Testis (tissue), 2 donors: ENCODE measurements at regions not wholly inside any gene's neighbourhood (a gene's known extent, or its start where the extent isn't known, plus 50 kb on each side); places are given as distances from the start of the nearest gene placed in this dataset.

Experiments
- DNase-seq: peaks from one replicate; pipeline ENCODE4 v3.0.0-alpha.2; 2019
- H3K27ac ChIP-seq, 2 donors: fragments of 200-600 bp; sonication (generic); one replicate each; pipeline ENCODE4 v1.5.1; 2019
- H3K27me3 ChIP-seq: fragments of 200-600 bp; sonication (generic); one replicate; pipeline ENCODE4 v1.5.1; 2019
- H3K36me3 ChIP-seq: fragments of 200-600 bp; sonication (generic); one replicate; pipeline ENCODE4 v1.5.1; 2017; ENCODE audit warnings: low read depth; ENCODE audit errors: missing control alignments
- H3K4me1 ChIP-seq: fragments of 200-600 bp; sonication (generic); one replicate; pipeline ENCODE4 v1.5.1; 2019
- H3K4me3 ChIP-seq, 2 donors: fragments of 200-600 bp; sonication (generic); one replicate each; pipeline ENCODE4 v1.5.1; 2017 to 2019
- H3K9me3 ChIP-seq: fragments of 200-600 bp; sonication (generic); one replicate; pipeline ENCODE4 v1.5.1; 2017
- POLR2A ChIP-seq: fragments of 450-650 bp; IDR thresholded peaks from one replicate; pipeline ENCODE4 v1.6.1; 2017; ENCODE audit warnings: antibody characterized with exemption, mild to moderate bottlenecking, moderate library complexity
- WGBS, 2 donors: methylation state at CpG; one replicate each; pipeline ENCODE4 v1.1.5; 2018; 5-methylcytosine and 5-hydroxymethylcytosine counted together
- intact Hi-C: fragments of 100-400 bp; cut with DNase I; formaldehyde crosslinking; loops from one replicate; pipeline ENCODE4 v1.15.1; 2023; ENCODE audit warnings: low total_unique reads
- TF ChIP-seq, protein P1 (sequence below), 3 experiments: fragments of 450-650 bp in 2 of 3; fragments of 200-600 bp in 1 of 3; sonication (generic) in 1 of 3; IDR thresholded peaks; one replicate each; pipeline ENCODE4 v1.5.1; 2016 to 2019; ENCODE audit warnings: antibody characterized with exemption in 3 of 3, mild to moderate bottlenecking in 2 of 3, moderate library complexity in 1 of 3

DNA sequence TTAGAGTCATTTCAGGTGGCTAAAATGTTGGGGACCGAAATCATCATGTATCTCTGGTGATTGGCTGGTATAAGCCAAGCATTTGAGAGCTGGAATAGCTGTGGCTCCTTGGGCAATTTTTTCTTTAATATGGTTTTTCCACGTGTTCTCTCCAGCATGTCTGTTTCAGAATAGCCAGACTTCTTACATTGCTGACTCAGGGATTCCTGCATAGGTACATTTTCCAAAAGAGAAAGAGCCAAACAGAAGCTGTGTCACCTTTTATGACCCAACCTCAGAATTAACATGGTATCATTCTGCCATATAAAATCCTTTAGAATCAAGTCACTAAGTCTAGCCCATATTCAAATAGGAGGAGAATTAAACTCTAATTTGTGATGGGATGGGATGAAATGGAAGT is 74.8 kb upstream of the TSLP start:
- no peaks in the 10 kb centered on the region for H3K36me3 ChIP-seq
- H3K4me3 ChIP-seq: no peak overlapping the region
- no peaks in the 10 kb centered on the region for H3K9me3 ChIP-seq
- no peak for DNase-seq
- H3K4me1 ChIP-seq: no peaks in the 10 kb centered on the region
- intact Hi-C loops: no loop called here
- WGBS, 2 donors: 67 to 69% methylated on average over 2 of the region's 2 CpGs
- no peak overlapping the region for H3K27ac ChIP-seq
- TF ChIP-seq POLR2A: no peak
- TF ChIP-seq, protein P1, sequence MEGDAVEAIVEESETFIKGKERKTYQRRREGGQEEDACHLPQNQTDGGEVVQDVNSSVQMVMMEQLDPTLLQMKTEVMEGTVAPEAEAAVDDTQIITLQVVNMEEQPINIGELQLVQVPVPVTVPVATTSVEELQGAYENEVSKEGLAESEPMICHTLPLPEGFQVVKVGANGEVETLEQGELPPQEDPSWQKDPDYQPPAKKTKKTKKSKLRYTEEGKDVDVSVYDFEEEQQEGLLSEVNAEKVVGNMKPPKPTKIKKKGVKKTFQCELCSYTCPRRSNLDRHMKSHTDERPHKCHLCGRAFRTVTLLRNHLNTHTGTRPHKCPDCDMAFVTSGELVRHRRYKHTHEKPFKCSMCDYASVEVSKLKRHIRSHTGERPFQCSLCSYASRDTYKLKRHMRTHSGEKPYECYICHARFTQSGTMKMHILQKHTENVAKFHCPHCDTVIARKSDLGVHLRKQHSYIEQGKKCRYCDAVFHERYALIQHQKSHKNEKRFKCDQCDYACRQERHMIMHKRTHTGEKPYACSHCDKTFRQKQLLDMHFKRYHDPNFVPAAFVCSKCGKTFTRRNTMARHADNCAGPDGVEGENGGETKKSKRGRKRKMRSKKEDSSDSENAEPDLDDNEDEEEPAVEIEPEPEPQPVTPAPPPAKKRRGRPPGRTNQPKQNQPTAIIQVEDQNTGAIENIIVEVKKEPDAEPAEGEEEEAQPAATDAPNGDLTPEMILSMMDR (IDR thresholded peaks at IDR 0.05): no peak
- H3K27me3 ChIP-seq: no peaks in the 10 kb centered on the region

DNA sequence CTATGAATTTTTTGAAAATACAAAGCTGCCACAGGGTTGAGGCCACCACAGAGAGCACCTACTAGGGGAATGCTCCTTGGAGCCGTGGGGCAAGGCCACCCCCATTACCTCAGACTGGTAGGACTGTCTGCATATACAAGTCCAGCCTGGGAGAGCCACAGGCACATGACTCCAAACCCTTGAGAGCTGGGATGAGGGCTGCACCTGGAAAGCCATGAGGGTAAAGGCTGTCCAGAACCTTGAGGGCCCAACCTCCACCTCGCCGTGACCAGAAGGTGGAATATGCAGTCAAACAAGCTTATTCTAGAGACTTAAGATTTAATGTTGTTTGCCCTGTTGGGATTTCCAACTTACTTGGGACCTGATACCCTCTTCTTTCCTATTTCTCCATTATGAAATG is 69.5 kb upstream of the TSLP start:
- no peak overlapping the region for H3K4me3 ChIP-seq
- no peaks in the 10 kb centered on the region for H3K27me3 ChIP-seq
- no peak for TF ChIP-seq POLR2A
- TF ChIP-seq, protein P1 (IDR thresholded peaks at IDR 0.05): no peak
- no peaks in the 10 kb centered on the region for H3K36me3 ChIP-seq
- no peak overlapping the region for H3K27ac ChIP-seq
- no peaks in the 10 kb centered on the region for H3K9me3 ChIP-seq
- intact Hi-C loops: no loop called here
- no peak for DNase-seq
- WGBS, 2 donors: 82 to 86% methylated on average over 3 of the region's 3 CpGs
- H3K4me1 ChIP-seq: no peaks in the 10 kb centered on the region

GRCh38 chr5:111003623-111004022 is 67.9 kb upstream of the TSLP start:
- H3K27ac ChIP-seq: no peak overlapping the region
- H3K27me3 ChIP-seq: no peaks in the 10 kb centered on the region
- no peak for TF ChIP-seq POLR2A
- TF ChIP-seq, protein P1 (IDR thresholded peaks at IDR 0.05): no peak
- no peaks in the 10 kb centered on the region for H3K9me3 ChIP-seq
- WGBS, 2 donors: 76 to 90% methylated on average over 1 of the region's 1 CpG
- no peaks in the 10 kb centered on the region for H3K4me1 ChIP-seq
- H3K4me3 ChIP-seq: no peak overlapping the region
- intact Hi-C loops: no loop called here
- no peak for DNase-seq
- no peaks in the 10 kb centered on the region for H3K36me3 ChIP-seq

DNA sequence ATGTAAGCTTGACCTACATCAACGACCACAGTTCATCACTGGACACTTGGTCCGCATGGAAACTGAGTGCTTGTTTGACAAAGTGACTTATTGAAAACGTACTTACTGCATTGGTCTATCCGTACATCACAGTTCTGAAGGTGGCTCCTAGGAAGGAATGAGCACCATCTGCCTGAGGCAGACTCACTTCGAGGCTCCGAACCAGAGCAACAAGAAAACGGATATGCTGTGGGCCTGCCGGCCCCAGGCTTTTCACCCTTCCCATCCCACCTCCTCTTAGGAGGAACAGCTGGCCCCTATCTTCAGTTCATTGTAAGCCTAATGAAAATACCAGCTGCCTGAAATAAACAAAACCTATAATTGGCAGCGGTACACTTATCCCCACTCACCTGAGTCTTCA is 67.2 kb upstream of the TSLP start:
- Histone ChIP-seq H3K36me3 (no peaks in the 10 kb centered on the region), H3K4me1 (no peaks in the 10 kb centered on the region), H3K27ac (no peak overlapping the region), H3K9me3 (no peaks in the 10 kb centered on the region), H3K4me3 (no peak overlapping the region), H3K27me3 (no peaks in the 10 kb centered on the region)
- TF ChIP-seq, protein P1 (IDR thresholded peaks at IDR 0.05): no peak
- TF ChIP-seq POLR2A: no peak
- intact Hi-C loops: no loop called here
- DNase-seq: no peak
- WGBS, 2 donors: 53 to 74% methylated on average over 9 of the region's 9 CpGs

DNA sequence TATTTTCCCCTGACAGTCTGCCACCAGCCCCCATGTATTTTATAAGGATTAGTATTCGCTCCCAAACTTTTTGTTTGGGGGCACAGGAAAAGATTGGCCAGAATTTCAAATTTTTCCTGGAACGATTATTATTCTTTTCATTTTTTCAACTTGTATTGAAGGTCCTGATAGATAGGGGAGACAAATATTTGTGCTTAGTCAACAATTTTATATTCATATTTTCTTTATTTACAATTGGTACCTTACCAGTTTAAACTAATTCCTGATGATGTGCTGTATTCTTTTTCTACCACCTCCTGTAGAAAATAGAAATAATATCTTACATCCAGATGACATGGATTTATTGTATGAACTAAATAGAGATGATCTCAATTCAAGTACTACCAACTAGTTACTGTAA is 60.7 kb upstream of the TSLP start:
- no peak overlapping the region for H3K4me3 ChIP-seq
- H3K4me1 ChIP-seq: no peaks in the 10 kb centered on the region
- 82 to 92% methylated on average over 2 of the region's 2 CpGs for WGBS, 2 donors
- no peak for DNase-seq
- TF ChIP-seq POLR2A: no peak
- TF ChIP-seq, protein P1 (IDR thresholded peaks at IDR 0.05): no peak
- intact Hi-C loops: no loop called here
- no peaks in the 10 kb centered on the region for H3K36me3 ChIP-seq
- no peaks in the 10 kb centered on the region for H3K9me3 ChIP-seq
- no peaks in the 10 kb centered on the region for H3K27me3 ChIP-seq
- H3K27ac ChIP-seq: no peak overlapping the region
